ENCODE measurements at regions not wholly inside any gene's neighbourhood (a gene's known extent, or its start where the extent isn't known, plus 50 kb on each side); places are given as distances from the start of the nearest gene placed in this dataset.

- no peak for TF ChIP-seq CTCF (IDR thresholded peaks at IDR 0.05)
- TF ChIP-seq POLR2A (IDR thresholded peaks at IDR 0.05): no peak
Measured at GRCh38 chr21:14771593-14771992, 225.5 kb upstream of the SAMSN1 start.

Data from prostate gland (tissue), 2 donors.